Activated naive CD4-positive, alpha-beta T cell treated with anti-CD3 and anti-CD28 coated beads, Interleukin-2, amount 50 U/mL, for 72 hours (primary cell): ENCODE measurements at regions not wholly inside any gene's neighbourhood (a gene's known extent, or its start where the extent isn't known, plus 50 kb on each side); places are given as distances from the start of the nearest gene placed in this dataset.
"Not testable (repeated sequence)": the region's sequence is repeated elsewhere in the genome, so short reads cannot be mapped to it uniquely, and the experiment has no call there.

Experiments
- ATAC-seq, 2 donors: fragments of 150-1000 bp; cut with Tn5 transposase; 2 replicates each; pipeline ENCODE4 v1.10.0; 2021; ENCODE audit warnings: mild to moderate bottlenecking in 2 of 2, moderate library complexity in 2 of 2
- DNase-seq, 2 donors: peaks; one replicate each; pipeline ENCODE4 v3.0.0; 2021 to 2022; ENCODE audit warnings: low spot score in 2 of 2
- H3K27ac Mint-ChIP-seq, 2 donors: one replicate each; pipeline ENCODE4 v1.8.0; 2022; ENCODE audit warnings: mild to moderate bottlenecking in 2 of 2, mixed read lengths in 2 of 2
- H3K36me3 Mint-ChIP-seq, 2 donors: one replicate each; pipeline ENCODE4 v1.8.0; 2022; ENCODE audit warnings: mixed read lengths in 2 of 2
- H3K9me3 Mint-ChIP-seq, 2 donors: one replicate each; pipeline ENCODE4 v1.8.0; 2022; ENCODE audit warnings: mixed read lengths in 2 of 2

DNA sequence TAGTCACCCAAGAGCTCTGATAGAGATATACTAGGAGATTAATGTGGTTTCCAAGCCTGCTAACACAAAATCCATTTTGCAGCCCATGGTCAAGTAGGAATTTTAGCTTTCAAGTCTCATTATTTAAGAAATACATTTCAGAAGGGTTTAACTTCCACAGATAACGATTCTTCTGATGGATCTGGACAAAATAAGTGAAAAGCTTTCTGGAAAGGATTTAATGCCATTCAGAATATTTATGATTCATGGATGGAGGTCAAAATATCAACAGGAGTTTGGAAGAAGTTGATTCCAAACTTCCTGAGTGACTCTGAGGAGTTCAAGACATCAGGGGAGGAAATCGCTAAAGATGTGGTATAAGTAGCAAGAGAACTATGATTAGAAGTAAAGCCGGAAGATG, 214.6 kb downstream of the ATXN7L3B start:
- Mint-ChIP-seq H3K36me3 (peaks cover 0 to 1% of the 10 kb centered on the region in 2 donors), H3K9me3 (peaks cover 0 to 2% of the 10 kb centered on the region in 2 donors), H3K27ac (no peak overlapping the region)
- no peak for DNase-seq
- ATAC-seq = no peak

DNA sequence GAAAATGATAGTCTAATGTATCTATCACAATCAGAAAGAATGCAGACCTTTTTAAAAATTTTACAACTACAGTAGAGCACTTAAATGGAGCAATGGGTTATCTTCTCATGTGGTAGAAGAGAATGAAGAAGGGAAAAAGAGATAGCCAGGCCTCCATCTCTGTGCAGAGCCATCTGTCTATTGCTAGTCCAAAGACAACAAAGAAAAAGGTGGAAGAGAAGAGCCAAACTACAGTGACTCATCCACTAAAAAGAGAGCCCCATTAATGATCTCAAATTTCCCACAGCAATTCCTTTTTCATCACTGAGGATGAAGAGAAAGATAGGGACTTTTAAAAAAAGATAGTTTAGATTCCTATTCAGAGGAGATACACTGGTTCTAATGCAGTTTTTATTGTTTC, 232.9 kb downstream of the ATXN7L3B start:
- DNase-seq = no peak
- no peaks in the 10 kb centered on the region for H3K9me3 Mint-ChIP-seq
- no peak for ATAC-seq
- H3K36me3 Mint-ChIP-seq = no peaks in the 10 kb centered on the region
- H3K27ac Mint-ChIP-seq = no peak overlapping the region

DNA sequence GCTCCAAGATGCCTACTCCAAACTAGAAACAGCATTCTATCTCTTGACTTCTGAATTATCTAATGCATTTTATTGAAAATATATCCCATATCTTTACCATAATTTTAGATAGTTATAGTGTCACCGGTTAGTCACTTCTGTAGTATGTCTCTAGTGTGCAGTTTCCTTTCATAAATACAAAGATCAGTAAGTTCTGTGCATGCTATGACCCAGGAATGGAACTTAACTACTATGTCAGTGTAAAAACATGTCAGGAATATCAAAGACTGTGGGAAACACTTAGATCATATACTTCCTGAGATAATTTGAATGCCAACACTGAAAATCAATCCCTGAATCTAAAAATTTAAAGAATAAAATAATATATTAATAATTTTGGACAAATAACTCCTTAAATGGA, 237.6 kb downstream of the ATXN7L3B start:
- Mint-ChIP-seq H3K36me3 (no peaks in the 10 kb centered on the region), H3K27ac (no peak overlapping the region)

DNA sequence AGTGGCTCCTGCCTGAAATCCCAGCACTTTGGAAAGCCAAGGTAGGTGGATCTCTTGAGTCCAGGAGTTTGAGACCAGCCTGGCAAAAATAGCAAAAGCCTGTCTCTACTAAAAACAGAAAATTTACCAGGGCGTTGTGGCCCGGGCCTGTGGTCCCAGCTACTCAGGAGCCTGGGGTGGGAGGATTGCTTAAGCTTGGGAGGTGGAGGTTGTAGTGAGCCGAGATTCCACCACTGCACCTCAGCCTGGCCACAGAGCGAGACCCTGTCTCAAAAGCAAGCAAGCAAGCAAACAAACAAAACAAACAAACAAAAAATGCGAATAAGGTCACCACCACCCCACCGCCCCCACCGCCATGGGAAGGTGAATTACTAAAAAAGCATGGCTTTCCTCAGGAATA, 238.7 kb downstream of the ATXN7L3B start:
- H3K36me3 Mint-ChIP-seq = no peaks in the 10 kb centered on the region
- DNase-seq (no peak), ATAC-seq (no peak)
- H3K27ac Mint-ChIP-seq = no peak overlapping the region
- H3K9me3 Mint-ChIP-seq = no peaks in the 10 kb centered on the region

More for the DNA sequence above, 237.6 kb downstream of the ATXN7L3B start:
- DNase-seq = no peak
- no peak for ATAC-seq
- H3K9me3 Mint-ChIP-seq = no peaks in the 10 kb centered on the region

DNA sequence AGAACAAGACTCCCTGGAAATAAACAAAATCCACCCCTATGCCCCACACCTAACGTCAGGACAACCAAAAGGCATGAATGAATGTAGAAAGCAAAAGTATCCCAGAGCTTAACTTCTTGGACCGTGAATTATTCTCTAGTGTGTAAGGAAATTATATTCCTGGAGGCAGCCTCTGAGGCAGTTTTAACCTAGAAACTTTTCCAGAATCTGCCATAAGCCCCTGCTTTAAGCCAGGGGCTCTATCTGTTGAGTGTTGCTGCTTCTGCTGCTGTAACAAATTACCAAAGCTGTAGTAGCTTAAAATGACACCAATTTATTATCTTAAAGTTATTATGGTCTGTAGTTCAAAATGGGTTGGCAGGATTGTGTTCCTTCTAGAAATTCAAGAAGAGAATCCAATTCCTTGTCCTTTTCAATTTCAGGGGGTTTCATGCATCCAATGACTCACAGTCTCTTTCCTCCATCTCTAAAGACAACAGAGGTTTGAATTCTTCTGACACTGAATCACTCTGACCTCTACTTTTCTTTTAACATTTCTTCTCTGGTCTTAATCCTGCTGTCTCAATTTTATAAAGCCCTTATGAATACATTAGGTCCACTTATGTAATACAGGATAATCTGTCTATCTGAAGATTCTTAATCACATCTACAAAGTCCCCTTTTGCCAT, 242.7 kb downstream of the ATXN7L3B start:
- Mint-ChIP-seq H3K27ac (no peak overlapping the region), H3K36me3 (no peaks in the 10 kb centered on the region), H3K9me3 (no peaks in the 10 kb centered on the region)
- DNase-seq = no peak
- no peak for ATAC-seq

DNA sequence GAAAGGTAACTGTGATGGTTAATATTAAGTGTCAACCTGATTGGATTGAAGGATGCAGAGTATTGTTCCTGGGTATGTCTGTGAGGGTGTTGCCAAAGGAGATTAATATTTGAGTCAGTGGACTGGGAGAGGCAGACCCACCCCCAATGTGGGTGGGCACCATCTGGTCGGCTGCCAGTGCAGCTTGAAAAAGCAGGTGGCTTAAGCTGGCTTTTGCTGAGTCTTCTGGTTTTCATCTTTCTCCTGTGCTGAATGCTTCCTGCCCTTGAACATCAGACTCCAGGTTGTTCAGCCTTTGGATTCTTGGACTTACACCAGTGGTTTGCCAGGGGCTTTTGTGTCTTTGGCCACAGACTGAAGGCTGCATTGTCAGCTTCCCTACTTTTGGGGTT, 243.2 kb downstream of the ATXN7L3B start:
- H3K27ac Mint-ChIP-seq, ATAC-seq, DNase-seq, H3K36me3 Mint-ChIP-seq, H3K9me3 Mint-ChIP-seq: not testable (repeated sequence)

DNA sequence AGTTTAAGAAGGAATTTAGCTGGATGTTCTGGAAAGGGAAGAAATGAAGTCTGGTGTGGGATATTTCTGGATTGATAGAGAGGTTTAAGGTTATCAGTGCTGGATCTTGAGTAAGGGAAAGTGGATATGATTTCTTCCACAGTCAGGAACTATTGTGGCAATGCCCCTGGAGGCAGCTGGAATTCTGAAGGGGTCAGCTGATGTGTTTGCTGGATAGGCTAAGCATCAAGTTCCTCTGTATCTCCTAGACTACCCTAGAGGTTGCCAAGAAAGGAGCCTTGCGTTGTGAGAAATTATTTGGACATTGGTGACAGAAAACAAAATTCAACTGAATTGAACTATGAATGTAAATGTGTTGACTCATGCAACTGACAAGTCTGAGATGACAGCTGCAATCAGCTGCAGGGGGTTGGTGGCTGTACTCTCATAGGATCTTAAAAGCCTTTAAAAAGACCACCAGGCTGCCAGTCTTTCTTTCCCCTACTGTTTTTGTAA, 244.4 kb downstream of the ATXN7L3B start:
- H3K27ac Mint-ChIP-seq = no peak overlapping the region
- ATAC-seq (no peak), DNase-seq (no peak)
- H3K36me3 Mint-ChIP-seq = no peaks in the 10 kb centered on the region
- H3K9me3 Mint-ChIP-seq = no peaks in the 10 kb centered on the region

DNA sequence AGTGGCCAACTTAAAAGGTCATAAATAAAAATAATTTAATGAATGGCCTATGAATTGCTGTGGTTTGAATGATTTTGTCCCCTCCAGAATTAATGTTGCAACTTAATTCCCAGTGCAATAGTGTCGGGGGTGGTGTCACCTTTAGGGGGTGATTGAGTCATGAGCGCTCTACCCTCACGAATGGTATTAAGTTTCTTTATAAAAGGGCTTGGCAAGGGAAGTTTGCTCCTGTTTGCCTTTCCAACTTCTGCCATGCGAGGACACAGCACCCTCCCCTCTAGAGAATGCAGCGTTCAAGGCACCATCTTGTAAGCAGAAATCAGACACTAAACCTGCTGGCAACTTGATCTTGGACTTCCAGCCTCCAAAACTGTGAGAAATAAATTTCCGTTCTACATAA, 253.3 kb downstream of the ATXN7L3B start:
- Mint-ChIP-seq H3K27ac (no peak overlapping the region), H3K36me3 (no peaks in the 10 kb centered on the region), H3K9me3 (peaks cover 0 to 7% of the 10 kb centered on the region in 2 donors)
- DNase-seq (no peak), ATAC-seq (no peak)

DNA sequence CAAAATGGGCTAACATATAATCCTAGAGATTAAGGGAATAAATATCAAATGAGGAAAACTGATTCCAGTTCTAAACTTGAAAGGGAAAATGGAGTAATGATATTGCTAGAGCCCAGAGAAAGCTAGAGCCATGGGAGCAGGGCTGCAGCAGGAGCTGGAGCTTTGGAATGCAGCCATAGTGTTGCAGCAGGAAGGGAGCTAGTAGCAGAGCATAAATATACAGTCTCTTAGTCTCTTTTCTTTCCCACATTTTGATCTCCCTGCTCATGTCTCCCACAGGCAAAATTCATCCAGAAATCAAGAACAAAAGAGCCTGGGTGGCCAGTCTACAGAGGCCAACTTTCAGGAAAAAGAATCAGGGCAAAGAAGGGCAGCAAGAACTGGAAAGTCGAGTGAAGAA, 253.7 kb downstream of the ATXN7L3B start:
- Mint-ChIP-seq H3K9me3 (peaks cover 0 to 7% of the 10 kb centered on the region in 2 donors), H3K27ac (no peak overlapping the region), H3K36me3 (no peaks in the 10 kb centered on the region)
- no peak for DNase-seq
- ATAC-seq = no peak

DNA sequence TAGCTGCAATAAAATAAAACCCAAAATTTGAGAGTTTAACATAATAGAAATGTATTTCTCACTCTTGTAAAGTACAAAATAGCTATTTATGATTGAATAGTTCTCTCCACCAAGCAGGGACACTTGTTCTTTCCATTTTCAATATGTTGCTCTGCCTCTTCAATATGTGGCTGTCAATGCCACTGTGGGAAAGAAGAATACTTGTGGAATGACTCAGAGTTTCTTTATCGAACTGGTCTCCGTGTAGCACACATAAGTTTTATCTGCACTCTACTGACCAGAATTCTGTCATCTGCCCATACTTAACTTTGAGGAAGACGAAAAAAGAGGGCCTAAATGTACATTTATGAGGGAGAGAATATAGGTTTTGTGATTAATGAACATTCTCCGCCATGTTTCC, 256.9 kb downstream of the ATXN7L3B start:
- H3K9me3 Mint-ChIP-seq = peaks cover 4 to 7% of the 10 kb centered on the region in 2 donors
- DNase-seq (no peak), ATAC-seq (no peak)
- H3K36me3 Mint-ChIP-seq = no peaks in the 10 kb centered on the region
- no peak overlapping the region for H3K27ac Mint-ChIP-seq

DNA sequence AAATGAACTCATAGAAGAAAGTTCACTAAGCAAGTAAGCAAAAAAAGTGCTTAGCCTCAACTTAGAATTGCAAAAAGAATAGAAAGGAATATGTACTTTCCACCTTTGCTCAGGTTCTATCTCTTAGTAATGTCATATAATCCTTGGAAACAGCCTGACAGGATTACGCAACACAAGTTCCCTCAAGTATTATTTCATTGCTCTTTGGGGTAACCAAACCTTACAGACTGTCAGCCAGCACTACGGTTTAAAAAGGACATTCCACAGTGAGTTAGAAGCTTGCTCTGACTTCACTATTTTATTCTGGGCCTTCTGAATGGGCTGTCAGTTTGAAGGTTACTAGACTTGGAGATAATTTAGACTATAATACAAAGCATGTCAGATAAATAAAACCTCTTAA, 264.0 kb downstream of the ATXN7L3B start:
- H3K9me3 Mint-ChIP-seq = peaks cover 0 to 4% of the 10 kb centered on the region in 2 donors
- DNase-seq (no peak), ATAC-seq (no peak)

DNA sequence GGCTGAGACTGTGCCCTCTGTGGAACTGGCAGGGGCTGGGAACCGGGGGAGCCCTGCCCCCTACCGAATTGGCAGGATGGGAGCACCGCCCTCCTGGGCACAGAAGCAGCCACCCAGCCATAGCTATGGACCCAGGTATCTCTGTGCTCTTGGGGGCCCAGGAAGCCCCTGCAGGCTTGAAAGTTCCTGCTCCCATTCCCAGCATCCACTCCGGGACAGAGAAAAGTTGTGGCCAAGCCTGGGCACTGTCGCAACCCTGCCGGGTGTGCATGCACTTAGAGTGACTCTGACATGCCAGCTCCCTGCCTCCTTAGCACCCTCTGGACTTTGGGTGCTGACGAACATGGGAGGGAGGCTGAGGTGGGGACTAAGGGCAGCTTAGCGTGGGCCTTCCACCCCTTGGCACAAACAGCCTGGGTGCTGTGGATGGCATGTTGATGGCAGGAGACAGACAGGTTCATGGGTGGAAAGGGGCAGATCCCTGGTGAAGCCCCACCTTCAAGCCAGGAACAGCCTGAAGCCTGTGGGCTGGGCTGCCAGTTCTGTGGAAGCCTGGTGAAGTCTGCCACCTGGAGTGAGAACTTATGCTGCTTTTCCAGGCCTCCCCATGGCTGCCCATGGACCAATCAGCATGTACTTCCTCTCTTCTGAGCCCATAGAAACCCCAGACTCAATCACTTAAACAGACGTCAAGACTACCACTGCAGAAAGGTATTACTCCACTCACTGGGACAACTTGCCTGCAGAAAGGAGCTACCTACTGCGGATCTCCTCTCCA, 279.0 kb downstream of the ATXN7L3B start:
- Mint-ChIP-seq H3K36me3 (peaks cover 0 to 8% of the 10 kb centered on the region in 2 donors), H3K9me3 (peaks cover 5 to 7% of the 10 kb centered on the region in 2 donors), H3K27ac (no peak overlapping the region)
- ATAC-seq = no peak
- DNase-seq = no peak

More for the DNA sequence above, 264.0 kb downstream of the ATXN7L3B start:
- H3K27ac Mint-ChIP-seq = no peak overlapping the region
- H3K36me3 Mint-ChIP-seq = no peaks in the 10 kb centered on the region

DNA sequence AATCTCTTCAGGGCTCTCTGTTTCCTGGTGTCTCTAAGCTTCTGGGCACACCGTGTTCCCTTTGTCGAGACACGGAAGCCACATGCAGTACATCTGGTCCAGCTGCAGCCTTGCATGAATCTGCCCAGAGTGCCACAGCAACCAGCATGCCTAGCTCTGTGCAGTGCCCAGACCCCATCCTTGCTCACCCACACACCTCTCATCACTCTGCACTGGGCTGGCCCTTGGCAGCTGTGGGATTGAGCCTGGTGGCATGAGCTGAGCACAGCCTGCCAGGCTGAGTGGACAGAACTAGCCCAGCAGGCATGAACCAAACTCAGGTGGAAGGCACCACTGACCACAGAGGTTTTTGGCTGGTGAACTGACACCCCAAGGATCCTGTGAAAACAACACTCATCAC, 279.9 kb downstream of the ATXN7L3B start:
- Mint-ChIP-seq H3K9me3 (peaks cover 5 to 7% of the 10 kb centered on the region in 2 donors), H3K27ac (no peak overlapping the region), H3K36me3 (peaks cover 0 to 8% of the 10 kb centered on the region in 2 donors)
- no peak for DNase-seq
- no peak for ATAC-seq

DNA sequence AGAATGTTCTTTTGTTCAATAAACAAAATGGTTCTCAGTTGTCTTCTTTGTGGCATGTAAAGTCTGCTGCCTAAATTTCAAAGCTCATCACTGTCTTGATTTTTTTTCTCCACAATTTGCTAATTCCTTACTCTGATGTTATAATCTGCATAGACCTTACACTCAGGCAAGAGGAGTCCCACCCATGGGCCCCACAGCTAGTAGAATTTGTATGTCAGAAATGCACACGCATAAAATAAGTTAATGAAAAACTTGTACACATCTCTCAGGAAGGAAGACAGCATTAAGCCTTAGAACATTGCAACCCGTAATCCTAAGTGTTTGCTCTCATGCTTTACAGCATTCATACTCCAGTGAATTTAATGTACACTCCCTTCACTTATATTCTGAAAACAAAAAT, 280.8 kb downstream of the ATXN7L3B start:
- Mint-ChIP-seq H3K9me3 (peaks cover 7% of the 10 kb centered on the region in 2 donors), H3K27ac (no peak overlapping the region), H3K36me3 (peaks cover 0 to 8% of the 10 kb centered on the region in 2 donors)
- ATAC-seq (no peak), DNase-seq (no peak)

DNA sequence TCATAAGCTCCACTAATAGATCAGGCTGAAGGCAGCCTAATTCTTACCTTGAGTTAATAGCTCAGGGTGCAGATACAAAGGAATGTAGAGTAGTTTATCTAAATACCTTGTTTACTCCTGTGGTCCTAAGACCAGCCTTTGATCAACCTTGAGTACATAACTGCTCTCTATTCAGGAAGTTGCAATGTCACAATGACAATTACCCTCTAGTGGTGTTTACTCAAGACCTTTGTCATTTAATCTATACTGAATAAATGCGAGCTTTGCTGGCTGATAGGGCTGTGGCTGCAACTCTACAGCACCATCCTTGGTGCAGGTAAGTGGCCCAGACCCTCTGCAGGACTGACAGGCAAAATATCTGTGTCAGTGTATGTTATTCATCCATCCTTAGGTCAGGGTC, 282.7 kb downstream of the ATXN7L3B start:
- ATAC-seq = no peak
- Mint-ChIP-seq H3K9me3 (peaks cover 0 to 3% of the 10 kb centered on the region in 2 donors), H3K36me3 (no peaks in the 10 kb centered on the region), H3K27ac (no peak overlapping the region)
- no peak for DNase-seq

DNA sequence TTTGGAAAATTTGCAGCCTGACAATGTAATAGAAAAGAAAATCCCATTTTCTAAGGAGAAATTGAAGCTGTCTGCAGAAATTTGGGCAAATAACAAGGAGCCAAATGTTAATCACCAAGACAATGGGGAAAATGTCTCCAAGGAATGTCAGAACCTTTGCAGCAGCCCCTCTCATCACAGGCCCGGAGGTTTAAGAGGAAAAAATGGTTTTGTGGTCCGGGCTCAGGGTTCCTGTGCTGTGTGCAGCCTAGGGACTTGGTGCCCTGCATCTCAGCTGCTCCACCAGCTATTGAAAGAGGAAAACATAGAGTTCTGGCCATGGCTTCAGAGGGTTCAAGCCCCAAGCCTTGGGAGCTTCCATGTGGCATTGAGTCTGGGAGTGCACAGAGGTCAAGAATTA, 298.9 kb downstream of the ATXN7L3B start:
- Mint-ChIP-seq H3K27ac (no peak overlapping the region), H3K36me3 (peaks cover 0 to 3% of the 10 kb centered on the region in 2 donors), H3K9me3 (peaks cover 8 to 31% of the 10 kb centered on the region in 2 donors)
- ATAC-seq (no peak), DNase-seq (no peak)

DNA sequence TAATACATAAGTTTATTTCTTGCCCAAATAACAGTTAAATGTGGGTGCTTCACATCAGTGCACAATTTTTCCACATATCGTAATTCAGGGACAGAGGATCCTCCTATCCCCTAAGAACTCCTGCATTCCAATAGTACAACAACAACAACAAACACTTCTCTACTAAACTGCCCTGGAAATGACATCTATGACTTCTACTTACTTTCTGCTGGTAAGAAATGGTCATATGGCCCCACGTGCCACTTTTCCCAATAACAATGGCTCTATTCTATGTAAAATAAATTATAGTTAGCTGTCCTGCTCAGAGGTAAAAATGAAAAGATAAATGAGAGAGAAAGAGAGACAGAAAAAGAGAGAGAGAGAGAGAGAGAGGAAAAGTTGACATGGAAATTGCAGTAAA, 308.5 kb downstream of the ATXN7L3B start:
- no peaks in the 10 kb centered on the region for H3K9me3 Mint-ChIP-seq
- H3K27ac Mint-ChIP-seq = no peak overlapping the region
- no peaks in the 10 kb centered on the region for H3K36me3 Mint-ChIP-seq
- no peak for DNase-seq
- ATAC-seq = no peak

DNA sequence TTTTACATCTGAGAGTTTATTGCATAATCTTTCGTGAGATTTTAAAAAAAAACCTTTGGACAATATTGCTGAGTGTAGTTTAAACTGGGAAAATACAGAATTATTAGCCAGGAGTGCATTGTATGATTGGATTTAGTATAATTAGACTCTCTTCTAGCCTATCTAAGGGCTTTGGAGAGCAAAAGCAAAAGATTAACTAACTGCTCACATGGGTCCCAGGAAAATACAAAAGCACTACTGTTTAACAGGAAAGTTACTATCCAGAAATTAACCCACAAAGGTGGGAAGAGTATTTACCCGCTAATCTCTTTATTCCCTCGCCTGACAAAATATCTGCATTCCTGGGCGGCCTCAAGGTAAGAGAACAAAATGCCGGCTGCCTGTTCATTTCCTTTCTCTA, 309.5 kb downstream of the ATXN7L3B start:
- Mint-ChIP-seq H3K9me3 (no peaks in the 10 kb centered on the region), H3K27ac (no peak overlapping the region), H3K36me3 (no peaks in the 10 kb centered on the region)
- ATAC-seq (no peak), DNase-seq (no peak)
